Breast epithelium (tissue), 3 donors: ENCODE measurements at regions not wholly inside any gene's neighbourhood (a gene's known extent, or its start where the extent isn't known, plus 50 kb on each side); places are given as distances from the start of the nearest gene placed in this dataset.

ENCODE experiments used
- POLR2A ChIP-seq: fragments of 450-650 bp; IDR thresholded peaks from one replicate; pipeline ENCODE4 v1.6.1; 2016; ENCODE audit warnings: antibody characterized with exemption, mild to moderate bottlenecking, moderate library complexity
- POLR2AphosphoS5 ChIP-seq, 3 donors: sonication (generic); formaldehyde crosslinking; IDR thresholded peaks; one replicate each; pipeline ENCODE4 v1.6.1; 2017; ENCODE audit warnings: antibody characterized with exemption in 3 of 3
- TF ChIP-seq, protein P1 (sequence below), 3 donors: fragments of 450-650 bp; IDR thresholded peaks; one replicate each; pipeline ENCODE4 v1.5.1; 2016 to 2017; ENCODE audit warnings: antibody characterized with exemption in 3 of 3, mild to moderate bottlenecking in 3 of 3, moderate library complexity in 3 of 3

- TF ChIP-seq, protein P1, sequence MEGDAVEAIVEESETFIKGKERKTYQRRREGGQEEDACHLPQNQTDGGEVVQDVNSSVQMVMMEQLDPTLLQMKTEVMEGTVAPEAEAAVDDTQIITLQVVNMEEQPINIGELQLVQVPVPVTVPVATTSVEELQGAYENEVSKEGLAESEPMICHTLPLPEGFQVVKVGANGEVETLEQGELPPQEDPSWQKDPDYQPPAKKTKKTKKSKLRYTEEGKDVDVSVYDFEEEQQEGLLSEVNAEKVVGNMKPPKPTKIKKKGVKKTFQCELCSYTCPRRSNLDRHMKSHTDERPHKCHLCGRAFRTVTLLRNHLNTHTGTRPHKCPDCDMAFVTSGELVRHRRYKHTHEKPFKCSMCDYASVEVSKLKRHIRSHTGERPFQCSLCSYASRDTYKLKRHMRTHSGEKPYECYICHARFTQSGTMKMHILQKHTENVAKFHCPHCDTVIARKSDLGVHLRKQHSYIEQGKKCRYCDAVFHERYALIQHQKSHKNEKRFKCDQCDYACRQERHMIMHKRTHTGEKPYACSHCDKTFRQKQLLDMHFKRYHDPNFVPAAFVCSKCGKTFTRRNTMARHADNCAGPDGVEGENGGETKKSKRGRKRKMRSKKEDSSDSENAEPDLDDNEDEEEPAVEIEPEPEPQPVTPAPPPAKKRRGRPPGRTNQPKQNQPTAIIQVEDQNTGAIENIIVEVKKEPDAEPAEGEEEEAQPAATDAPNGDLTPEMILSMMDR (IDR thresholded peaks at IDR 0.05), result no peak
- TF ChIP-seq POLR2AphosphoS5 (IDR thresholded peaks at IDR 0.05) (no peak), POLR2A (no peak)
Measured at GRCh38 chr14:85057221-85057620, 472.7 kb upstream of the FLRT2 start.
